T-cell (primary cell): ENCODE measurements at regions not wholly inside any gene's neighbourhood (a gene's known extent, or its start where the extent isn't known, plus 50 kb on each side); places are given as distances from the start of the nearest gene placed in this dataset.

Source experiments
- ATAC-seq, 4 experiments: fragments of 200-7000 bp in 3 of 4; fragments of 150-1000 bp in 1 of 4; cut with Tn5 transposase; replicated peaks in 1 of 4; 1 replicate in 3 of 4; 2 replicates in 1 of 4; pipeline ENCODE4 v1.10.0; 2021; ENCODE audit warnings: moderate library complexity in 3 of 4, mild to moderate bottlenecking in 2 of 4, moderate number of reproducible peaks in 1 of 4
- CTCF ChIA-PET, 2 donors: fragments of 300-600 bp; sonication (Branson Sonifier 250); formaldehyde crosslinking; loops; one replicate each; lab custom pipeline; 2022; ENCODE audit warnings: antibody characterized with exemption in 2 of 2; lab: Charles Lee
- POLR2A ChIA-PET, 2 donors: fragments of 300-600 bp; sonication (Branson Sonifier 250); formaldehyde crosslinking; loops; one replicate each; lab custom pipeline; 2022; ENCODE audit warnings: antibody characterized with exemption in 2 of 2; lab: Charles Lee
- DNase-seq, 35 experiments: peaks; one replicate each; pipeline versions ENCODE4 v3.0.0 to v3.0.0-alpha.2; 2013 to 2023
- H3K27ac ChIP-seq: one replicate; pipeline ENCODE4 v1.5.1; 2013; ENCODE audit warnings: low read length
- H3K27me3 ChIP-seq, 2 experiments: replicated peaks in 1 of 2; 1 replicate in 1 of 2; 2 replicates in 1 of 2; pipeline versions ENCODE4 v1.6.1 to v1.7.0; 2013; ENCODE audit warnings: low read length in 1 of 2, mixed read lengths in 1 of 2; ENCODE audit not compliant: control insufficient read depth in 2 of 2, insufficient read depth in 2 of 2; ENCODE audit errors: extremely low read depth in 1 of 2
- H3K36me3 ChIP-seq, 2 donors: 1 replicate in 1 of 2; 2 replicates in 1 of 2; pipeline versions ENCODE4 v1.6.1 to v1.7.0; 2013; ENCODE audit warnings: low read length in 1 of 2; ENCODE audit not compliant: control insufficient read depth in 2 of 2, insufficient read depth in 1 of 2; ENCODE audit errors: extremely low read depth in 1 of 2
- H3K4me1 ChIP-seq, 2 experiments: 1 replicate in 1 of 2; 2 replicates in 1 of 2; pipeline versions ENCODE4 v1.6.1 to v1.7.0; 2013; ENCODE audit warnings: low read length in 2 of 2, mixed read lengths in 1 of 2; ENCODE audit not compliant: insufficient read depth in 2 of 2, control insufficient read depth in 1 of 2; ENCODE audit errors: extremely low read depth in 1 of 2
- H3K4me3 ChIP-seq, 2 donors: 1 replicate in 1 of 2; 2 replicates in 1 of 2; pipeline versions ENCODE4 v1.5.1 to v1.7.0; 2013; ENCODE audit warnings: mild to moderate bottlenecking in 2 of 2, low read length in 1 of 2, moderate library complexity in 1 of 2; ENCODE audit not compliant: control insufficient read depth in 1 of 2; ENCODE audit errors: extremely low read depth in 1 of 2
- H3K9me3 ChIP-seq: 2 replicates; pipeline ENCODE4 v1.7.0; 2013
- H3K27ac Mint-ChIP-seq, 2 donors: one replicate each; pipeline ENCODE4 v1.8.0; 2020 to 2021; ENCODE audit warnings: mild to moderate bottlenecking in 2 of 2, mixed read lengths in 2 of 2
- H3K27me3 Mint-ChIP-seq, 2 donors: one replicate each; pipeline ENCODE4 v1.8.0; 2021 to 2022; ENCODE audit warnings: mixed read lengths in 2 of 2
- H3K36me3 Mint-ChIP-seq: one replicate; pipeline ENCODE4 v1.8.0; 2021; ENCODE audit warnings: mixed read lengths
- H3K4me1 Mint-ChIP-seq, 3 donors: one replicate each; pipeline ENCODE4 v1.8.0; 2020 to 2022; ENCODE audit warnings: mixed read lengths in 3 of 3, mild to moderate bottlenecking in 1 of 3
- H3K4me3 Mint-ChIP-seq, 3 donors: one replicate each; pipeline ENCODE4 v1.8.0; 2020 to 2022; ENCODE audit warnings: mild to moderate bottlenecking in 3 of 3, mixed read lengths in 3 of 3, moderate library complexity in 3 of 3
- H3K9me3 Mint-ChIP-seq, 3 donors: one replicate each; pipeline ENCODE4 v1.8.0; 2020 to 2022; ENCODE audit warnings: mixed read lengths in 3 of 3
- WGBS: methylation state at CpG from one replicate; pipeline ENCODE4 v1.1.5; 2013; ENCODE audit warnings: missing lambda C conversion rate; ENCODE audit not compliant: insufficient coverage; 5-methylcytosine and 5-hydroxymethylcytosine counted together

DNA sequence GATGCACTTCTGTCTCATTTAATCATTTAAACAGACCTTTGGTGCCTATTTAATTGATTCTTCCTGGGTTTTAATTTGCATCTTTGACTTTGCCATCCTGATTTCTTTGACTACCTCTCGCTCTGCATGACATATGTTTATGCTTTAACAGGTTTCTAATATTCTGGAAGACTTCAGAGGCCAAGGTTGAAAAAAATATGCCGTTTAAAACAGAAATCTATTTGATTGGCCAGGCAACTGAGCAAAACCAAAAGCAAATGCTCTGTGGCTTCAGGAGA lies 303.4 kb downstream of the IRS1 start:
- WGBS, result 81% methylated on average over 2 of the region's 2 CpGs

DNA sequence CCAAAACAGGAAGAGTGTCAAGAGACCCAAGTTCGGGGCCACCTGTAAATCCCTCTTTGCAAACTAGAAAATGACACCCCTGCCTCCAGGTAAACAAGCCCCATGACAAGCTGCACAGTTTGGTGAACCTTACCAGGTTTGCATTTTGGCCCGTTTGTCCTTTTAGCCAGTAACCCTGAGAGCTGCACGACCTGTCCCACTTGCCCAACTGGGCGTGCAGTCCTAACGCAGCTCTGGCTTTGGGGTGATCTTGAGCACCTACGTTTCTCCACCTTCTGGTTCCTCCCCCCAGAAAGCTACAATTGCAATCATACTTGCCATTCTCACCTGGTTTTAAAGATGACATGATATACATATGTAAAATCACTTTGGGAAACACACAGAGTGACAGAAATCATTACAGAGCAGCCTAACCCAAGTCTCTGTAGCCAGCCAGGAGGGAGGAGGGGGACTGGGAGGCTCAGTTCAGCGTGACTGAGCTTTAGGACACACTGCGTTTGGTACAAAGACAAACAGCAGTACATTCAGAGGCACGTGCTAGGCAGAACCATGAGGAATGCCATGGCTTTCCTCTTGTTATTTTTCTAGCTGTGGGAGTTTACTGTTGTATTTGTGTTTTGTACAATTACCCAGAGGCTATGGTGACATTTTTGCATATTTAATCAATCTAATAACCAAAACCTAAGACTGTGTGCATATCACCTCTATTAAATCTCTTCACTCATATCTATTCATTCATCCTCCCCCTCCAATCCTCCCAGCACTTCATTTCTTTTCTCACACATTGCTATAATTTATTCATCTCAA lies 304.0 kb downstream of the IRS1 start:
- WGBS, result 66% methylated on average over 6 of the region's 9 CpGs
- no peaks in the 10 kb centered on the region for H3K4me1 Mint-ChIP-seq
- no peaks in the 10 kb centered on the region for H3K27me3 ChIP-seq
- DNase-seq, result no peak
- H3K9me3 Mint-ChIP-seq, result peaks cover 0 to 1% (median 0%) of the 10 kb centered on the region in 3 donors
- POLR2A ChIA-PET, result no interaction called here
- H3K36me3 ChIP-seq, result no peaks in the 10 kb centered on the region
- no peaks in the 10 kb centered on the region for H3K9me3 ChIP-seq
- CTCF ChIA-PET, result no interaction called here
- peaks cover 1 to 11% of the 10 kb centered on the region in 2 donors for H3K27me3 Mint-ChIP-seq
- no peak overlapping the region for H3K27ac Mint-ChIP-seq
- H3K27ac ChIP-seq, result no peak overlapping the region
- H3K36me3 Mint-ChIP-seq, result peaks cover under 1% of the 10 kb centered on the region
- H3K4me1 ChIP-seq, result no peaks in the 10 kb centered on the region
- no peak overlapping the region for H3K4me3 ChIP-seq
- ATAC-seq, result no peak
- no peak overlapping the region for H3K4me3 Mint-ChIP-seq

More for the DNA sequence above, 303.4 kb downstream of the IRS1 start:
- H3K4me3 ChIP-seq, result no peak overlapping the region
- no peak overlapping the region for H3K4me3 Mint-ChIP-seq
- DNase-seq (no peak), ATAC-seq (no peak)
- no peaks in the 10 kb centered on the region for H3K4me1 Mint-ChIP-seq
- H3K27ac ChIP-seq, result no peak overlapping the region
- CTCF ChIA-PET, result no interaction called here
- no peaks in the 10 kb centered on the region for H3K4me1 ChIP-seq
- POLR2A ChIA-PET, result no interaction called here
- H3K36me3 ChIP-seq, result no peaks in the 10 kb centered on the region
- no peak overlapping the region for H3K27ac Mint-ChIP-seq
- peaks cover 3% of the 10 kb centered on the region for H3K36me3 Mint-ChIP-seq
- H3K27me3 ChIP-seq, result no peaks in the 10 kb centered on the region
- no peaks in the 10 kb centered on the region for H3K9me3 ChIP-seq
- H3K27me3 Mint-ChIP-seq, result peaks cover 1 to 11% of the 10 kb centered on the region in 2 donors
- H3K9me3 Mint-ChIP-seq, result peaks cover 0 to 5% (median 0%) of the 10 kb centered on the region in 3 donors

DNA sequence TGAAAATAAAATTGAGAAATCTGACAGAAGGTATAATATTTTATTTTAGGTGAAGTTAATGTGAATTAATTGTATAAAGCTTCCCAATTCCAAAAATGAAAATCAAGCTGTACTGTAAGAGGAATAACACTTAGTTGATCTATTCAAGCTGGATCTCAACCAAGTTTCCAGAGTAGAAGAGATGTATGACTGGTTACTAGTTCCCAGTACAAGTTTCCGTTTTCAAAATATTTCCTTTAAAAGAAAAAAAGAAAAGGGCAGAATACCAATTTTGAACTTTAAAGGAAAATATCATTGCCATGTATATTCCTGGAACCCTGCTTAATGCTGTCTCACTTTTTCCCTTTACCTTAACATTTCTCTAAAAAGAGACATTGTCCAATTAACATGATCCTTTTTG lies 308.5 kb downstream of the IRS1 start:
- Mint-ChIP-seq H3K36me3 (no peaks in the 10 kb centered on the region), H3K4me3 (no peak overlapping the region), H3K27me3 (peaks cover 4 to 8% of the 10 kb centered on the region in 2 donors), H3K27ac (no peak overlapping the region), H3K9me3 (no peaks in the 10 kb centered on the region), H3K4me1 (no peaks in the 10 kb centered on the region)
- Histone ChIP-seq H3K9me3 (no peaks in the 10 kb centered on the region), H3K36me3 (no peaks in the 10 kb centered on the region), H3K4me1 (no peaks in the 10 kb centered on the region), H3K27ac (no peak overlapping the region), H3K27me3 (no peaks in the 10 kb centered on the region), H3K4me3 (no peak overlapping the region)
- POLR2A ChIA-PET, result no interaction called here
- DNase-seq (no peak), ATAC-seq (no peak)
- CTCF ChIA-PET, result no interaction called here
- WGBS, result no CpG with 5 or more reads among the region's 1 CpG

- DNase-seq (no peak), ATAC-seq (no peak)
- H3K9me3 ChIP-seq, result no peaks in the 10 kb centered on the region
- no peaks in the 10 kb centered on the region for H3K9me3 Mint-ChIP-seq
- no peaks in the 10 kb centered on the region for H3K4me1 ChIP-seq
- no peak overlapping the region for H3K27ac Mint-ChIP-seq
- no peaks in the 10 kb centered on the region for H3K36me3 Mint-ChIP-seq
- no peaks in the 10 kb centered on the region for H3K27me3 ChIP-seq
- POLR2A ChIA-PET, result no interaction called here
- no peaks in the 10 kb centered on the region for H3K36me3 ChIP-seq
- WGBS, result no CpG with 5 or more reads among the region's 10 CpGs
- H3K4me1 Mint-ChIP-seq, result no peaks in the 10 kb centered on the region
- peaks cover 4 to 8% of the 10 kb centered on the region in 2 donors for H3K27me3 Mint-ChIP-seq
- no peak overlapping the region for H3K4me3 Mint-ChIP-seq
- no peak overlapping the region for H3K27ac ChIP-seq
- CTCF ChIA-PET, result no interaction called here
- H3K4me3 ChIP-seq, result no peak overlapping the region
Measured at GRCh38 chr2:226489775-226490541, 309.7 kb downstream of the IRS1 start.

GRCh38 chr2:226488034-226488433 lies 311.6 kb downstream of the IRS1 start:
- H3K9me3 ChIP-seq, result no peaks in the 10 kb centered on the region
- Mint-ChIP-seq H3K4me3 (no peak overlapping the region), H3K27ac (no peak overlapping the region), H3K9me3 (no peaks in the 10 kb centered on the region), H3K27me3 (peaks cover 4 to 16% of the 10 kb centered on the region in 2 donors), H3K36me3 (no peaks in the 10 kb centered on the region), H3K4me1 (no peaks in the 10 kb centered on the region)
- ChIA-PET POLR2A (no interaction called here), CTCF (no interaction called here)
- ATAC-seq (no peak), DNase-seq (no peak)
- no peaks in the 10 kb centered on the region for H3K4me1 ChIP-seq
- H3K36me3 ChIP-seq, result no peaks in the 10 kb centered on the region
- peaks cover 0 to 1% of the 10 kb centered on the region in 2 experiments for H3K27me3 ChIP-seq
- H3K27ac ChIP-seq, result no peak overlapping the region
- H3K4me3 ChIP-seq, result no peak overlapping the region

DNA sequence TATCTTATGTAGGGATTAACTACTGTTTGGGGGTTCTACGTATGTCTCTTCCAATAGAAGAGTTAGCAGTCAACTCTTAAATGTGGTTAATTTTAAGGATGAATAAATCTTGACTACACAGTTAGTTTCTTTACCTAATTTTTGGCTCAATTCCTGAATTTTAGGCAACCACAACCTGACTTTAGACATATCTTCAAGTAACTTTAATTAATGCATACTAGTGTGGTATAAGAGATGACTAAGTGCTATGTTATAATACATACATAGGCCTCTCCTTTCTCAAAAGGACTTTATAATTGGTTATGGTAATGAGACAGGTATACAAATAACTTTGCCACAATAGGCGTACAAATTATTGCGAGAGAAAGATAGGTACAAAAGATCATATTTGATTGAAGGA lies 312.0 kb downstream of the IRS1 start:
- Mint-ChIP-seq H3K27me3 (peaks cover 3 to 16% of the 10 kb centered on the region in 2 donors), H3K36me3 (no peaks in the 10 kb centered on the region), H3K4me1 (no peaks in the 10 kb centered on the region), H3K9me3 (no peaks in the 10 kb centered on the region), H3K4me3 (no peak overlapping the region), H3K27ac (no peak overlapping the region)
- DNase-seq (no peak), ATAC-seq (no peak)
- no CpG with 5 or more reads among the region's 3 CpGs for WGBS
- Histone ChIP-seq H3K4me1 (no peaks in the 10 kb centered on the region), H3K36me3 (no peaks in the 10 kb centered on the region), H3K4me3 (no peak overlapping the region), H3K9me3 (no peaks in the 10 kb centered on the region), H3K27me3 (peaks cover 0 to 2% of the 10 kb centered on the region in 2 experiments), H3K27ac (no peak overlapping the region)
- CTCF ChIA-PET, result no interaction called here
- POLR2A ChIA-PET, result no interaction called here
